ENCODE measurements at regions not wholly inside any gene's neighbourhood (a gene's known extent, or its start where the extent isn't known, plus 50 kb on each side); places are given as distances from the start of the nearest gene placed in this dataset.
"Not testable (repeated sequence)": the region's sequence is repeated elsewhere in the genome, so short reads cannot be mapped to it uniquely, and the experiment has no call there.

GRCh38 chr2:182646763-182647498 is 69.1 kb upstream of the DNAJC10 start:
- no peak for DNase-seq

GRCh38 chr2:182647499-182647787 is 68.6 kb upstream of the DNAJC10 start:
- DNase-seq: no peak

- DNase-seq: no peak
These were observed 66.7 kb upstream of the DNAJC10 start for GRCh38 chr2:182649316-182649715.

GRCh38 chr2:182650704-182651103 is 65.4 kb upstream of the DNAJC10 start:
- no peak for DNase-seq

- peak in 1 of 2 experiments; percentile 22 for DNase-seq
These were observed 63.7 kb upstream of the DNAJC10 start for GRCh38 chr2:182652326-182652725.

- DNase-seq: no peak
These were observed 60.3 kb upstream of the DNAJC10 start for GRCh38 chr2:182655750-182656149.

- DNase-seq: no peak
These were observed 51.8 kb upstream of the DNAJC10 start for GRCh38 chr2:182664212-182664611.

GRCh38 chr2:182665500-182665899 is 50.6 kb upstream of the DNAJC10 start:
- DNase-seq: not testable (repeated sequence)

All from activated T-cell treated with anti-CD3 and anti-CD28 coated beads, Interleukin-2, amount 50 U/mL, for 48 hours (primary cell).